WI38 (cell line): ENCODE measurements at regions not wholly inside any gene's neighbourhood (a gene's known extent, or its start where the extent isn't known, plus 50 kb on each side); places are given as distances from the start of the nearest gene placed in this dataset.
"Not testable (repeated sequence)": the region's sequence is repeated elsewhere in the genome, so short reads cannot be mapped to it uniquely, and the experiment has no call there.

ENCODE experiments used
- H3K4me3 ChIP-seq: 2 replicates; pipeline ENCODE4 v1.5.1; 2011; ENCODE audit warnings: low read depth, mild to moderate bottlenecking, control low read depth, low read length
- CTCF ChIP-seq: IDR thresholded peaks from 2 replicates; pipeline ENCODE4 v1.5.1; 2012; ENCODE audit warnings: low read depth, mild to moderate bottlenecking, control low read depth, low read length

GRCh38 chr2:77578354-77578753, 56.2 kb upstream of the LRRTM4 start:
- H3K4me3 ChIP-seq, result no peak overlapping the region
- TF ChIP-seq CTCF, result no peak

DNA sequence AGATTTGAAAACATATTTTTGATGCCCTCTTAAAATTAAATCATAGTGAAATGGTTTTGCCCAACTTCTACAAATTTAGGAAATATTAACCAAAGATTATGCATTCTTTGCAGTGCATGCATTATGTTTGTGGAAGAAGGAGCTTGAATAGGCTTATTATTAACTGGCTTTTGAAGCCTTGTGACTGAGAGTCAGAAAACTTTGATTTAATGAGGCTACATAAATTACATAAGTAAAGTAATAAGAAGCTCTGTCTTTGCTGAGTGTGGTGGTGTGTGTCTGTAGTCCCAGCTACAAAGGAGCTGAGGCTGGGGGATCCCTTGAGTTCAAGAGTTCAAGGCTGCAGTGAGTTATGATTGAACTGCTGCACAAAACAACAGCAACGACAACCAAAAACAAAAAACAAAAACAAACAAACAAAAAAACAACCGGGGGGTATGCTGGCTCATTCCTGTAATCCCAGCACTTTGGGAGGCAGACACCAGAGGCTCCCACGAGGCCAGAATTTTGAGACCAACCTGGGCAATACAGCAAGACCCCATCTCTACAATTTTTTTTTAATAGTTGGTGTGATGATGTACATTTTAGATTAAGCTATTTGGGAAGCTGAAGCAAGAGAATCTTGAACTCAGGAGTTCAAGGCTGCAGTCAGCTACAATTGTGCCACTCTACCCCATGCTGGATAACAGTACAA, 57.0 kb upstream of the LRRTM4 start:
- no peak for TF ChIP-seq CTCF
- H3K4me3 ChIP-seq, result no peak overlapping the region

- H3K4me3 ChIP-seq, result no peak overlapping the region
- TF ChIP-seq CTCF, result no peak
Observed at GRCh38 chr2:77588438-77588837, 66.3 kb upstream of the LRRTM4 start.

GRCh38 chr2:77590298-77590917, 68.2 kb upstream of the LRRTM4 start:
- TF ChIP-seq CTCF, result no peak
- H3K4me3 ChIP-seq, result no peak overlapping the region

- not testable (repeated sequence) for H3K4me3 ChIP-seq
Observed at GRCh38 chr2:77592955-77593354, 70.8 kb upstream of the LRRTM4 start.

- H3K4me3 ChIP-seq, result no peak overlapping the region
- no peak for TF ChIP-seq CTCF
Observed at GRCh38 chr2:77602771-77603170, 80.6 kb upstream of the LRRTM4 start.

GRCh38 chr2:77604953-77605929, 83.1 kb upstream of the LRRTM4 start:
- TF ChIP-seq CTCF, result no peak
- no peak overlapping the region for H3K4me3 ChIP-seq
